ENCODE measurements at regions not wholly inside any gene's neighbourhood (a gene's known extent, or its start where the extent isn't known, plus 50 kb on each side); places are given as distances from the start of the nearest gene placed in this dataset.

DNA sequence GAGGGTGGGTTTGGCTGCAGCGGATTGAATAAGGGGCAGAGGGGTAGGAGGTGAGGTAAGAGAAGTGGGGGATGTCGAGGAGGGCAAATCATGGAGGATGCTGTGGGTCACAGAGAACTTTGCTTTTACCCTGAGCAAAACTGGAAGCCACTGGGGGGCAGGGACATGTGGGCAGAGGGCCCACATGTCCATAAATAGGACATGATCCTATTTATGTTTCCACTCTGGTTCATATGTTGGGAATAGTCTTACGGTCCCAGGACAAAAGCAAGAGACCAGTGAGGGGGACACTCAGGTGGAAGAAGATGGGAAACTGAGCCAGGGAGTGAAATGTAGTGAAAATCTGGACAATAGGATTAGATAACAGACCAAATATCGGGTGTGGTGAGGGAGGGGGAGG, 85.5 kb upstream of the MRPS22 start:
- no peak overlapping the region for H3K9ac ChIP-seq (ENCODE audit: low read length)
- no peak overlapping the region for H2AFZ ChIP-seq (ENCODE audit: insufficient read depth, low read length, poor library complexity)
- no peak overlapping the region for H2AK5ac ChIP-seq (ENCODE audit: low read length)
- H2BK5ac ChIP-seq (ENCODE audit: low read depth, low read length, poor library complexity), result no peak overlapping the region
- H2BK12ac ChIP-seq (ENCODE audit: low read length), result no peak overlapping the region
- H3K23ac ChIP-seq (ENCODE audit: low read length), result no peak overlapping the region
- no peaks in the 10 kb centered on the region for H3K36me3 ChIP-seq (ENCODE audit: control insufficient read depth in 1 of 2, insufficient read depth in 2 of 2, low read length in 2 of 2)
- no peaks in the 10 kb centered on the region for H3K9me3 ChIP-seq (ENCODE audit: insufficient read depth, low read depth, low read length)
- no peak overlapping the region for H4K91ac ChIP-seq (ENCODE audit: low read depth, low read length)
- H3K27ac ChIP-seq (ENCODE audit: low read depth, low read length), result no peak overlapping the region
- H3K4me2 ChIP-seq (ENCODE audit: low read length), result no peak overlapping the region
- H3K18ac ChIP-seq (ENCODE audit: low read length), result no peak overlapping the region
- no peaks in the 10 kb centered on the region for H3K27me3 ChIP-seq (ENCODE audit: insufficient read depth, low read length)
- H3K4me1 ChIP-seq (ENCODE audit: control insufficient read depth in 1 of 2, insufficient read depth in 2 of 2, low read length in 2 of 2), result no peaks in the 10 kb centered on the region
- DNase-seq, result no peak
- H3K14ac ChIP-seq (ENCODE audit: low read length), result no peak overlapping the region
- no peaks in the 10 kb centered on the region for H3K79me1 ChIP-seq (ENCODE audit: low read length)
- no peaks in the 10 kb centered on the region for H3K79me2 ChIP-seq (ENCODE audit: control insufficient read depth, insufficient read depth, low read length, poor library complexity)
- no peak overlapping the region for H3K4ac ChIP-seq (ENCODE audit: low read depth, low read length)
- H4K12ac ChIP-seq (ENCODE audit: low read depth, low read length), result no peak overlapping the region
- WGBS (ENCODE audit: extremely low coverage, insufficient coverage, insufficient read length), result no CpG with 5 or more reads among the region's 4 CpGs
- H2BK120ac ChIP-seq (ENCODE audit: insufficient read depth, low read length, poor library complexity), result no peak overlapping the region
- no peak overlapping the region for H3K4me3 ChIP-seq (ENCODE audit: low read depth, low read length)
- no peak overlapping the region for H4K8ac ChIP-seq (ENCODE audit: low read depth, low read length)

DNA sequence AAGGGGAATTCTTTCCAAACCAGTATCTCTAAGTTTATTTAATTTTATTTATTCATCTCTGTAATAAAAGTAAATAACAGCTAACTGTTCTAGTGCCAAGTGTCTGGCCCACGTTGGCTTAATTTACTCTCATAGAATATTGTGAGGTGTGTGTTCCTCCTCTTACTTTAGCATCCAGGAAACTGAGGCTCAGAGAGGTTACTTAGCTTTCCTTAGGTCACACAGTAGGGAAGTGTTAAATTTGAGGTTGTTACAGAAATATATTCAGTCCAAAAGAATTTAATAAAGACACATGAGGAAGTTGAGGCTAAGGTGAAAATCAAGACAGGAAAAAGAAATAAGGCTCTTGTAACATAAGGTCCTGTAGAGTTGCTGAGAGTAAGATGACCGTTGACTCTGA, 84.4 kb upstream of the MRPS22 start:
- Histone ChIP-seq H2BK5ac (ENCODE audit: low read depth, low read length, poor library complexity) (no peak overlapping the region), H4K91ac (ENCODE audit: low read depth, low read length) (no peak overlapping the region), H3K79me1 (ENCODE audit: low read length) (no peaks in the 10 kb centered on the region), H3K27ac (ENCODE audit: low read depth, low read length) (no peak overlapping the region), H3K79me2 (ENCODE audit: control insufficient read depth, insufficient read depth, low read length, poor library complexity) (no peaks in the 10 kb centered on the region), H3K36me3 (ENCODE audit: control insufficient read depth in 1 of 2, insufficient read depth in 2 of 2, low read length in 2 of 2) (no peaks in the 10 kb centered on the region), H4K8ac (ENCODE audit: low read depth, low read length) (no peak overlapping the region), H2BK12ac (ENCODE audit: low read length) (no peak overlapping the region), H3K27me3 (ENCODE audit: insufficient read depth, low read length) (no peaks in the 10 kb centered on the region), H3K23ac (ENCODE audit: low read length) (no peak overlapping the region), H3K18ac (ENCODE audit: low read length) (no peak overlapping the region), H2BK120ac (ENCODE audit: insufficient read depth, low read length, poor library complexity) (no peak overlapping the region), H2AK5ac (ENCODE audit: low read length) (no peak overlapping the region), H3K14ac (ENCODE audit: low read length) (no peak overlapping the region), H3K4me2 (ENCODE audit: low read length) (no peak overlapping the region), H3K9me3 (ENCODE audit: insufficient read depth, low read depth, low read length) (no peaks in the 10 kb centered on the region), H3K4me3 (ENCODE audit: low read depth, low read length) (no peak overlapping the region), H3K4ac (ENCODE audit: low read depth, low read length) (no peak overlapping the region), H3K9ac (ENCODE audit: low read length) (no peak overlapping the region), H4K12ac (ENCODE audit: low read depth, low read length) (no peak overlapping the region), H3K4me1 (ENCODE audit: control insufficient read depth in 1 of 2, insufficient read depth in 2 of 2, low read length in 2 of 2) (no peaks in the 10 kb centered on the region), H2AFZ (ENCODE audit: insufficient read depth, low read length, poor library complexity) (no peak overlapping the region)
- no peak for DNase-seq
- WGBS (ENCODE audit: extremely low coverage, insufficient coverage, insufficient read length), result no CpG with 5 or more reads among the region's 2 CpGs

DNA sequence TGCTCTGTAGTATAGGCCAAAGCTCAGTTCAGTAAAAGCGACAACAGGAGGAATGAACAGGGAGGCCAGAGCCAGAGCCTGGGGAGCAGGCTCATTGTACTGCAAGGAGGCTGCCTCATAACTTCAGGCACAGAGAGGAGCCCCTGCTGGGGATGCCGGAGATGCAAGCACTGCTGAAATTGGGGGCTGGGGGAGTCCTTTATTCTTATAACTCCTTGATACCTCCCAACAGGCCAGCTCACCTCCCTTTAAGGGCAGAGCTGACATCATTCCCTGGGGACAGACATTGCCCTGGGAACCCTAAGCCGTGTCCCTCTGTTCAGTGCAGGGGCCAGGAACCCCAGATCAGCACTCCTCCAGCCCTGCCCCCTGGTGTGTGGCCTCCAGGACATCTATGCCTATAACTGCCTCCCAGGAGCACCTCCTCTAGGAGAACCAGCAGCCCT, 83.8 kb upstream of the MRPS22 start:
- H3K27me3 ChIP-seq (ENCODE audit: insufficient read depth, low read length), result no peaks in the 10 kb centered on the region
- H3K14ac ChIP-seq (ENCODE audit: low read length), result no peak overlapping the region
- no peak overlapping the region for H3K27ac ChIP-seq (ENCODE audit: low read depth, low read length)
- H4K91ac ChIP-seq (ENCODE audit: low read depth, low read length), result no peak overlapping the region
- H3K36me3 ChIP-seq (ENCODE audit: control insufficient read depth in 1 of 2, insufficient read depth in 2 of 2, low read length in 2 of 2), result no peaks in the 10 kb centered on the region
- H3K79me2 ChIP-seq (ENCODE audit: control insufficient read depth, insufficient read depth, low read length, poor library complexity), result no peaks in the 10 kb centered on the region
- no peak overlapping the region for H3K9ac ChIP-seq (ENCODE audit: low read length)
- no peak overlapping the region for H2AFZ ChIP-seq (ENCODE audit: insufficient read depth, low read length, poor library complexity)
- no peak overlapping the region for H4K8ac ChIP-seq (ENCODE audit: low read depth, low read length)
- WGBS (ENCODE audit: extremely low coverage, insufficient coverage, insufficient read length), result no CpG with 5 or more reads among the region's 3 CpGs
- H3K4me2 ChIP-seq (ENCODE audit: low read length), result no peak overlapping the region
- H3K4ac ChIP-seq (ENCODE audit: low read depth, low read length), result no peak overlapping the region
- H3K4me3 ChIP-seq (ENCODE audit: low read depth, low read length), result no peak overlapping the region
- H3K9me3 ChIP-seq (ENCODE audit: insufficient read depth, low read depth, low read length), result no peaks in the 10 kb centered on the region
- no peak overlapping the region for H2BK120ac ChIP-seq (ENCODE audit: insufficient read depth, low read length, poor library complexity)
- H4K12ac ChIP-seq (ENCODE audit: low read depth, low read length), result no peak overlapping the region
- H3K18ac ChIP-seq (ENCODE audit: low read length), result no peak overlapping the region
- H3K79me1 ChIP-seq (ENCODE audit: low read length), result no peaks in the 10 kb centered on the region
- H2AK5ac ChIP-seq (ENCODE audit: low read length), result no peak overlapping the region
- H3K4me1 ChIP-seq (ENCODE audit: control insufficient read depth in 1 of 2, insufficient read depth in 2 of 2, low read length in 2 of 2), result no peaks in the 10 kb centered on the region
- no peak overlapping the region for H2BK5ac ChIP-seq (ENCODE audit: low read depth, low read length, poor library complexity)
- no peak overlapping the region for H3K23ac ChIP-seq (ENCODE audit: low read length)
- H2BK12ac ChIP-seq (ENCODE audit: low read length), result no peak overlapping the region
- no peak for DNase-seq

DNA sequence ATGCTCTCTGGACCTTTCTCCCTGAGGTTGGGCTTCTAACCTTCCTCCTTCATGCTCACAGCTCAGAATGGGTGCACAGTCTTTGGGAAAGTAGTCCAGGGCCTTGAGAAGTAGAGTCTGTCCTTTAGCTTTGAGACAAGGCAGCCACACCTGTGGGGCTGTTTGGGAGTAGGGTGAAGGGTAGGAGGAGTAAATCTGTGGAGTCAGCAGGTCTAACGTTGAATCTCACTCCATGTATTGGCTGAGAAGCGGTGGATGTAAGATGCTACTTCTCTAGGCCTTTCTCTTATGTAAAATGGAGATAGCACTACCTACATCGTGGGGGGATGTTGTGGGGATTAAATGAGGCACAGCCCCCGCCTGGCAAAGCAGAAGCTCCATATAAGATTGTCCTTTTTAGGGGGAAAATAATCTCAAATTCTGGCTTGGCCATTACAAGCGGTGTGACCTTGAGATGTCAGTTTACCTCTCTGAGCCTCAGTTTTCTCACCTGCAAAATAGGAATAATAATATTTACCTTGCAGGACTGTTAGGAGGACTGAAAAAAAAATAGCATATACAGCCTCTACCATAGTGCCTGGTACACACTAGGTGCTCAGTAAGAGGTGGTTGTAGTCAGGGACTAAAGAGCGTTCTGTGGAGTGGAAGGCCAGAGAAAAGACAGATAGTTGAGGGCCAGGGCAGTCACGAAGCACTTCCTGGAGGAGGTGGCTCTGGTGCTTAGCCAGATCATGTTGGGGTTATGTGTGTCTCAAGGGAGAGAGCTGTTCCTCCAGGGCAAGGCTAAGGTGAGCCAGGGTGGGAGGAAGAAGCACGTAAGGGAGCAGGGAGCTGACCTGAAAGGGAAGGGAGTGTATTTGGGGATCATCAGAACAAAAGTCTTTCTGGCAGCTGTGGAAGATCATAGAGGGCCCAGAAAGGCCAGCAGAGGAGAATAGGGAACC, 82.8 kb upstream of the MRPS22 start:
- H4K12ac ChIP-seq (ENCODE audit: low read depth, low read length), result no peak overlapping the region
- H2AK5ac ChIP-seq (ENCODE audit: low read length), result no peak overlapping the region
- no peaks in the 10 kb centered on the region for H3K79me2 ChIP-seq (ENCODE audit: control insufficient read depth, insufficient read depth, low read length, poor library complexity)
- no peak overlapping the region for H3K18ac ChIP-seq (ENCODE audit: low read length)
- H4K91ac ChIP-seq (ENCODE audit: low read depth, low read length), result no peak overlapping the region
- H3K4ac ChIP-seq (ENCODE audit: low read depth, low read length), result no peak overlapping the region
- no peaks in the 10 kb centered on the region for H3K36me3 ChIP-seq (ENCODE audit: control insufficient read depth in 1 of 2, insufficient read depth in 2 of 2, low read length in 2 of 2)
- H2BK5ac ChIP-seq (ENCODE audit: low read depth, low read length, poor library complexity), result no peak overlapping the region
- no peaks in the 10 kb centered on the region for H3K9me3 ChIP-seq (ENCODE audit: insufficient read depth, low read depth, low read length)
- no peak overlapping the region for H3K4me2 ChIP-seq (ENCODE audit: low read length)
- no CpG with 5 or more reads among the region's 8 CpGs for WGBS (ENCODE audit: extremely low coverage, insufficient coverage, insufficient read length)
- no peaks in the 10 kb centered on the region for H3K27me3 ChIP-seq (ENCODE audit: insufficient read depth, low read length)
- no peak overlapping the region for H3K27ac ChIP-seq (ENCODE audit: low read depth, low read length)
- H2AFZ ChIP-seq (ENCODE audit: insufficient read depth, low read length, poor library complexity), result no peak overlapping the region
- H3K4me3 ChIP-seq (ENCODE audit: low read depth, low read length), result no peak overlapping the region
- no peak overlapping the region for H4K8ac ChIP-seq (ENCODE audit: low read depth, low read length)
- no peak overlapping the region for H2BK12ac ChIP-seq (ENCODE audit: low read length)
- H3K14ac ChIP-seq (ENCODE audit: low read length), result no peak overlapping the region
- no peak overlapping the region for H3K9ac ChIP-seq (ENCODE audit: low read length)
- no peak overlapping the region for H3K23ac ChIP-seq (ENCODE audit: low read length)
- H2BK120ac ChIP-seq (ENCODE audit: insufficient read depth, low read length, poor library complexity), result no peak overlapping the region
- DNase-seq, result no peak
- H3K4me1 ChIP-seq (ENCODE audit: control insufficient read depth in 1 of 2, insufficient read depth in 2 of 2, low read length in 2 of 2), result no peaks in the 10 kb centered on the region
- H3K79me1 ChIP-seq (ENCODE audit: low read length), result no peaks in the 10 kb centered on the region
